ENCODE measurements at regions not wholly inside any gene's neighbourhood (a gene's known extent, or its start where the extent isn't known, plus 50 kb on each side); places are given as distances from the start of the nearest gene placed in this dataset.

DNA sequence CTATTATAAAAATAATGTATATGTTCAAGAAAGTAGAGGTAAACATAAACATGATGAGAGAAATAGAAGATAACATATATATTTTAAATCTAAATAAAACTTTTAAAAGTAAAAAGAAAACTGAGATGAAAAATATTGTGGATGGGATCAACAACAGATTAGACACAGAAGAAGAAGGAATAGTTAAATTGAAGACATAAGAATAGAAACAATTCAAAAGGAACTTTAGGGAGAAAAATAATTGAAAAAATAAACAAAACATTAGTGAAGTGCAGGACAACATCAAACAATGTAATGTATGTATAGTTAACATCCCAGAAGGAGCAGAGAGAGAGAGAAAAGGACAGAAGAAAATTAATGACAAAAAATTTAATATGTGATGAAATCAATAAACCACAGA is 228.1 kb upstream of the TNRC6C start:
- no peak overlapping the region for H3K4me3 ChIP-seq (ENCODE audit: low read length)
- H3K9me3 ChIP-seq (ENCODE audit: control insufficient read depth, insufficient read depth, low read length), result no peaks in the 10 kb centered on the region; the same call in 1 of the 2 replicates
- no peak overlapping the region for H3K4me2 ChIP-seq (ENCODE audit: low read length)
- no peaks in the 10 kb centered on the region for H3K79me2 ChIP-seq (ENCODE audit: control insufficient read depth, low read length)
- H3F3A ChIP-seq (ENCODE audit: control insufficient read depth, insufficient read depth), result no peaks in the 10 kb centered on the region
- TF ChIP-seq, protein P1, sequence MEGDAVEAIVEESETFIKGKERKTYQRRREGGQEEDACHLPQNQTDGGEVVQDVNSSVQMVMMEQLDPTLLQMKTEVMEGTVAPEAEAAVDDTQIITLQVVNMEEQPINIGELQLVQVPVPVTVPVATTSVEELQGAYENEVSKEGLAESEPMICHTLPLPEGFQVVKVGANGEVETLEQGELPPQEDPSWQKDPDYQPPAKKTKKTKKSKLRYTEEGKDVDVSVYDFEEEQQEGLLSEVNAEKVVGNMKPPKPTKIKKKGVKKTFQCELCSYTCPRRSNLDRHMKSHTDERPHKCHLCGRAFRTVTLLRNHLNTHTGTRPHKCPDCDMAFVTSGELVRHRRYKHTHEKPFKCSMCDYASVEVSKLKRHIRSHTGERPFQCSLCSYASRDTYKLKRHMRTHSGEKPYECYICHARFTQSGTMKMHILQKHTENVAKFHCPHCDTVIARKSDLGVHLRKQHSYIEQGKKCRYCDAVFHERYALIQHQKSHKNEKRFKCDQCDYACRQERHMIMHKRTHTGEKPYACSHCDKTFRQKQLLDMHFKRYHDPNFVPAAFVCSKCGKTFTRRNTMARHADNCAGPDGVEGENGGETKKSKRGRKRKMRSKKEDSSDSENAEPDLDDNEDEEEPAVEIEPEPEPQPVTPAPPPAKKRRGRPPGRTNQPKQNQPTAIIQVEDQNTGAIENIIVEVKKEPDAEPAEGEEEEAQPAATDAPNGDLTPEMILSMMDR (IDR thresholded peaks at IDR 0.05; ENCODE audit: low read depth, low read length, poor library complexity, severe bottlenecking), result no peak
- no peak for TF ChIP-seq EZH2phosphoT487 (IDR thresholded peaks at IDR 0.05; ENCODE audit: borderline replicate concordance, low read length)
- H3K27ac ChIP-seq (ENCODE audit: low read depth, low read length), result no peak overlapping the region
- H3K9me2 ChIP-seq (replicated peaks; ENCODE audit: control insufficient read depth, low read length), result no peaks in the 10 kb centered on the region
- 0 out of 2 replicates have a peak, but pooled peaks cover 3% of the 10 kb centered on the region for H4K20me1 ChIP-seq (ENCODE audit: control insufficient read depth, insufficient read depth, low read depth, low read length)
- peaks cover 37% of the 10 kb centered on the region for H3K27me3 ChIP-seq (ENCODE audit: control insufficient read depth, low read length)
- H3K36me3 ChIP-seq (ENCODE audit: control insufficient read depth, low read length), result no peaks in the 10 kb centered on the region
- H3K4me1 ChIP-seq (ENCODE audit: control insufficient read depth, low read length), result no peaks in the 10 kb centered on the region

DNA sequence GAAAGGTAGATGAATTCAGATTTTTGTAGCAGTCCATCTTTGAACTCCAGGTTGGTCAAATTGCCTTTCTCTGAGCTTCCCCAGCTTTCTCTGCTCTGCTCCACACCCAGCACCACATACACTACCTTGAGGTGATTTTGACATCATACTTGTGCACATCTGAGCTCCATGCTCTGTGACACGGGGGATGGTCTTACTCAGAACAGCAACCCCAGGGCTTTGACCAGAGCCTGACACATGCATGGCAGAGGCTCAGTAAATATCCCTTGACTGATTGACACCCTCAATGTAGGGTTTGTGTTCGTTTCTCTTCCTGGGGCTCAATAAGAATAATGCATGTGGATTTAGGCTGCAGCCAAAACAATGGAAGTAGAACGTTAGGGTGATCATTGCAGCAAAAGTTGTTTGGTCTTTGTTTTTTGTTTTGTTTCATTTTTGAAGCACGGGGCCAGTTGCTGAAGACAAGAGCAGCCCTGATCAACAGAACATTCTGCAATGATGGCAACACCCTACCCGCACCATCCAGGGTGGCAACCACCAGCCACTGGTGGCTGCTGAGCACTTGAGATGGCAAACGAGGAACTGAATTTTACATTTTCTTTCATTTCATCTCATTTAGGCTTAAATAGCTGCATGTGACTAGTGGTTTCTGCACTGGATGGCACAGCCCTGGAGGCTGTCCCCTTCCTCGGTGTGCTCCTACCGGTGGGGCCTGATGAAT is 224.8 kb upstream of the TNRC6C start:
- H3K4me2 ChIP-seq (ENCODE audit: low read length), result no peak overlapping the region
- no peaks in the 10 kb centered on the region for H4K20me1 ChIP-seq (ENCODE audit: control insufficient read depth, insufficient read depth, low read depth, low read length)
- no peak overlapping the region for H3K27ac ChIP-seq (ENCODE audit: low read depth, low read length)
- H3K27me3 ChIP-seq (ENCODE audit: control insufficient read depth, low read length), result peaks cover 31% of the 10 kb centered on the region
- H3K4me1 ChIP-seq (ENCODE audit: control insufficient read depth, low read length), result no peaks in the 10 kb centered on the region
- no peaks in the 10 kb centered on the region for H3K9me2 ChIP-seq (replicated peaks; ENCODE audit: control insufficient read depth, low read length)
- H3K9me3 ChIP-seq (ENCODE audit: control insufficient read depth, insufficient read depth, low read length), result no peaks in the 10 kb centered on the region; the same call in 1 of the 2 replicates
- TF ChIP-seq, protein P1 (IDR thresholded peaks at IDR 0.05; ENCODE audit: low read depth, low read length, poor library complexity, severe bottlenecking), result no peak
- no peak for TF ChIP-seq EZH2phosphoT487 (IDR thresholded peaks at IDR 0.05; ENCODE audit: borderline replicate concordance, low read length)
- H3K4me3 ChIP-seq (ENCODE audit: low read length), result no peak overlapping the region
- H3K79me2 ChIP-seq (ENCODE audit: control insufficient read depth, low read length), result no peaks in the 10 kb centered on the region
- no peaks in the 10 kb centered on the region for H3F3A ChIP-seq (ENCODE audit: control insufficient read depth, insufficient read depth)
- no peaks in the 10 kb centered on the region for H3K36me3 ChIP-seq (ENCODE audit: control insufficient read depth, low read length)

DNA sequence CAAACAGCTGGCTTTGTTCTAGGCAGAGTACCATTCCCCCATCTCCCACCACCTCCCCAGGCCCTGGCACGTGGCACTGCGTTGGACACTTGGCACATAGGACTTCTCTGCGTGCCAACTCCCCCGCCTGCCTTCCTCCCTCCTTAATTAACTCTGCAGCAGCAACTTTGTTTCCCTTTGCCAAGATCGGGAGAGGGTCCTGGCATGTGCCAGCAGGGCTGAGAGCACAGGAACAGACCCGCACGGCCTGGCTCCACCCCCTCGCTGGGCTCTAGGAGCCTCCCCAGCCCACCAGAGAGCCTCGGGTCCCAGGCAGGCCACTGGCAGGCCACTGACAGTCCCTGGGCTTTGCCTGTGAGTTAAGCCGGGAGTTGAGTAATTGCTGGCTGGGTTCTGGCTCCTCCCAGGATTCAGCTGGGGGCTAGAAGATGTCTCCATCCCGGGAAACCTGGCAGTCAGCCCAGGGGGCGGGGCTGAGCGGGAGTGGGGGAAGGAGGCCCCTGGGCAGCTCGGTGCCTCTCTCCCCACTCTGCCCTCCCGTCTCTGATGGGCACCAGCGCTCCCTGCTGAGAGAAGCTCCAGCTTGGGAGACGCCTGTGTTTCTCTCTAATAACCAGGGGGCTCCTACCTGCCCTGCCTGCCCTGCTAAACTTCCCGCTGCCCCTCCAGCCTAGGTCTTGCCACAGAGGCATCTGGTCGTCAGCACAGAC is 224.0 kb upstream of the TNRC6C start:
- H3K27me3 ChIP-seq (ENCODE audit: control insufficient read depth, low read length), result peaks cover 31% of the 10 kb centered on the region
- no peak overlapping the region for H3K4me3 ChIP-seq (ENCODE audit: low read length)
- H3K27ac ChIP-seq (ENCODE audit: low read depth, low read length), result no peak overlapping the region

More for the DNA sequence above, 224.0 kb upstream of the TNRC6C start:
- Histone ChIP-seq H3K36me3 (ENCODE audit: control insufficient read depth, low read length) (no peaks in the 10 kb centered on the region), H3K9me3 (ENCODE audit: control insufficient read depth, insufficient read depth, low read length) (no peaks in the 10 kb centered on the region; the same call in 1 of the 2 replicates), H3K4me1 (ENCODE audit: control insufficient read depth, low read length) (no peaks in the 10 kb centered on the region), H3K79me2 (ENCODE audit: control insufficient read depth, low read length) (no peaks in the 10 kb centered on the region), H4K20me1 (ENCODE audit: control insufficient read depth, insufficient read depth, low read depth, low read length) (no peaks in the 10 kb centered on the region), H3F3A (ENCODE audit: control insufficient read depth, insufficient read depth) (no peaks in the 10 kb centered on the region), H3K9me2 (replicated peaks; ENCODE audit: control insufficient read depth, low read length) (no peaks in the 10 kb centered on the region), H3K4me2 (ENCODE audit: low read length) (no peak overlapping the region)
- TF ChIP-seq, protein P1 (IDR thresholded peaks at IDR 0.05; ENCODE audit: low read depth, low read length, poor library complexity, severe bottlenecking), result no peak
- no peak for TF ChIP-seq EZH2phosphoT487 (IDR thresholded peaks at IDR 0.05; ENCODE audit: borderline replicate concordance, low read length)
